Gastrocnemius medialis (tissue), 4 donors: ENCODE measurements at regions not wholly inside any gene's neighbourhood (a gene's known extent, or its start where the extent isn't known, plus 50 kb on each side); places are given as distances from the start of the nearest gene placed in this dataset.
A peak's percentile ranks its signal among the peaks of the same experiment; 100 is the strongest.
"Not testable (repeated sequence)": the region's sequence is repeated elsewhere in the genome, so short reads cannot be mapped to it uniquely, and the experiment has no call there.

Experiments used
- ATAC-seq, 2 donors: fragments of 150-250 bp; one replicate each; pipeline ENCODE4 v1.9.1; 2016
- DNase-seq, 2 donors: peaks; one replicate each; pipeline ENCODE4 v3.0.0-alpha.2; 2019
- H3K27ac ChIP-seq, 4 donors: fragments of 200-600 bp; sonication (generic); 1 replicate in 1 of 4; 2 replicates in 3 of 4; pipeline ENCODE4 v1.5.1; 2016 to 2018; ENCODE audit warnings: mild to moderate bottlenecking in 2 of 4, moderate library complexity in 1 of 4
- H3K27me3 ChIP-seq, 3 donors: fragments of 200-600 bp; sonication (generic) in 2 of 3; 1 replicate in 1 of 3; 2 replicates in 2 of 3; pipeline versions ENCODE4 v1.5.1 to v1.6.0; 2016 to 2019; ENCODE audit warnings: mild to moderate bottlenecking in 1 of 3, moderate library complexity in 1 of 3
- H3K36me3 ChIP-seq, 2 donors: fragments of 200-600 bp; sonication (generic) in 1 of 2; one replicate each; pipeline ENCODE4 v1.5.1; 2017 to 2018
- H3K4me1 ChIP-seq, 2 donors: fragments of 200-600 bp; sonication (generic) in 1 of 2; one replicate each; pipeline ENCODE4 v1.5.1; 2016 to 2017; ENCODE audit warnings: mild to moderate bottlenecking in 2 of 2
- H3K4me3 ChIP-seq, 4 donors: fragments of 200-600 bp; sonication (generic) in 3 of 4; 1 replicate in 1 of 4; 2 replicates in 3 of 4; pipeline ENCODE4 v1.5.1; 2016 to 2019; ENCODE audit warnings: mild to moderate bottlenecking in 2 of 4
- H3K9me3 ChIP-seq, 3 donors: fragments of 200-600 bp; sonication (generic) in 2 of 3; 1 replicate in 1 of 3; 2 replicates in 2 of 3; pipeline ENCODE4 v1.5.1; 2016 to 2019
- in situ Hi-C, 4 donors: fragments of 200-750 bp; cut with MboI; loops; one replicate each; pipeline versions ENCODE4 v1.15.0 to v1.8.0; 2017; ENCODE audit warnings: low sequenced_read_pairs in 4 of 4
- intact Hi-C: fragments of 100-400 bp; cut with DNase I; formaldehyde crosslinking; loops from one replicate; pipeline ENCODE4 v1.15.1; 2023; ENCODE audit warnings: low total_unique reads

DNA sequence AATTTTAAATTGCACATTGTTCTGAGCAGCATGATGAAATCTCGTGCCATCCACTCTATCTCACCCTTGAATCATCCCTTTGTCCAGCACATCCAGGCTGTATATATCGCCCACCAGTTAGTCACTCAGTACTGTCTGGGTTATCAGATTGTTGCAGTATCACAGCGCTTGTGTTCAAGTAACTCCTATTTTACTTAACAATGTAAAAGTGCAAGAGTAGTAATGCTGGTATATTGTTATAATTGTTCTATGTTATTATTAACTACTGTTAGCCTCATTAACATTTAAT lies 82.8 kb upstream of the NBPF26 start:
- H3K27me3 ChIP-seq, H3K4me1 ChIP-seq, H3K4me3 ChIP-seq, H3K9me3 ChIP-seq, in situ Hi-C loops, DNase-seq, intact Hi-C loops, H3K27ac ChIP-seq, ATAC-seq, H3K36me3 ChIP-seq: not testable (repeated sequence)

DNA sequence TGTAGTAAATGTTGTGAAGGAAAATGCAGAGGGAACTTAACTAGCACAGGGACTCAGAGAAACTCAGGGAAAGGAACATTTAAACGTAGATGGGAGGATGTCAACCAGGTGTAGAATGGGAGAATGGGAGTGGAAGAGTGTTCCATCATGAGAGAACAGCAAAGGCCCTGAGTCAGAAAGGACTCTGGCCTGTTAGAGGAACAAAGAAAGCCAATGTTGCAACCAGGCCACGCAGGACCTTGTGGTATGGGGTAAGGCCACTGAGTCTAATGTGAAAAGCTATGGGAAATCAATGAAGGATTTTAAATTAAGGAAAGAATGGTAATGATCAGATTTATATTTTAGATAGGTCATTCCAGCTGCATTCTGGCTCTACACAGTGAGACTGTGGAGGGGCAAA lies 76.6 kb upstream of the NBPF26 start:
- in situ Hi-C loops, H3K27me3 ChIP-seq, H3K4me1 ChIP-seq, H3K4me3 ChIP-seq, H3K9me3 ChIP-seq, H3K36me3 ChIP-seq, ATAC-seq, H3K27ac ChIP-seq, DNase-seq, intact Hi-C loops: not testable (repeated sequence)

DNA sequence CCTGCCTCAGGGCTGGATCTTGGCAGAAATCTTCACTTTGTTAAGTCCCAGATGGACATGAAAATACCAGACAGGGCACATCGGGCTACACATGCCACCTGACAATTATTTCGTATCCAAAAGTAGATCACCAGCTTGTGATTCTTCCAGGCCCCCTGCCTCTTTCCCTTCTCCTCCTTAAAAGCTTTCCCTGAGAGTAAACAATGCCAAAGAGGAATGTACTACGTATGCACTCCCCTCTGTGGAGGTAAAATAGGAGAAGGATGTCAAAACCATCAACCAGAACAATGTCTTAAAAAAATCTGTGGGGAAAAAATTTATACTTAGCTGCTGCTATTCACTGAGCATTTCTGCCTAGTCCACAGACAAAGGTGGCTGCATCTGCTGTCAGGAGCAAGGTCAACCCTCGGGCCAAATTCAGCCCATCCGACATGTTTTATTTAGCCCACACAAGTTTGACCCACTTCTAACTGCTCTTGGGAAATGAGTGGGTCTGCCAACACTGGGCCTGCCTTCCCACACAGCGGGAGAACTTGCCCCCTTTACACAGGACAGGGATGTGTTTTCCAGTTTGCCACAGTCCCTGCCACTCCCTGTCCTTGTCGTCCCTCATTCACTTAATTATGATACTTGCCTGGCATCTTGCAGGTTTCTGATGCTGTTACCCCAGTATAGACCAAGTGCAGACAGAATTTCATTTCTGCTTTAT lies 74.7 kb upstream of the NBPF26 start:
- H3K9me3 ChIP-seq, in situ Hi-C loops, H3K27me3 ChIP-seq, H3K36me3 ChIP-seq, DNase-seq, intact Hi-C loops, H3K4me3 ChIP-seq, H3K4me1 ChIP-seq, H3K27ac ChIP-seq: not testable (repeated sequence)
- ATAC-seq, result peak in 1 of 2 donors; percentile 70

DNA sequence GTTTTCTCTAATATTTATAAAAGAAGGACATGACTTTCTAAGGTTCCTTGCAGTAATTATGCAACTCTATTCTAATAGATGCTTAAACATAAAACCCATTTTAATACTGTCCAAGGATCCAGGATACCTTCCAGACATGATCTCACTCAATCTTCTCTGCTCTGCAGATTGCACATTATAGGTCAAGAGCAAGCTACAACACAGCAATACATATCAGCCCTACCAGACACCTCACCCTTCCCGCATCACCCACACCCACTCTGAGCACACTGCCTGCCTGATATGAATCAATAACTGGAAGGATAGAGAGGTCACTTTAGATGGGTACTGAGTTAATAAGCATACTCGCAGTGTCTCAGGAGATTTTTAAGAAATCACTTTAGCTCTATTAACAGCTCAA lies 74.0 kb upstream of the NBPF26 start:
- H3K4me3 ChIP-seq, H3K27me3 ChIP-seq, intact Hi-C loops, H3K27ac ChIP-seq, DNase-seq, H3K4me1 ChIP-seq, H3K9me3 ChIP-seq, H3K36me3 ChIP-seq, in situ Hi-C loops: not testable (repeated sequence)
- ATAC-seq, result peak in 1 of 2 donors; percentile 28

DNA sequence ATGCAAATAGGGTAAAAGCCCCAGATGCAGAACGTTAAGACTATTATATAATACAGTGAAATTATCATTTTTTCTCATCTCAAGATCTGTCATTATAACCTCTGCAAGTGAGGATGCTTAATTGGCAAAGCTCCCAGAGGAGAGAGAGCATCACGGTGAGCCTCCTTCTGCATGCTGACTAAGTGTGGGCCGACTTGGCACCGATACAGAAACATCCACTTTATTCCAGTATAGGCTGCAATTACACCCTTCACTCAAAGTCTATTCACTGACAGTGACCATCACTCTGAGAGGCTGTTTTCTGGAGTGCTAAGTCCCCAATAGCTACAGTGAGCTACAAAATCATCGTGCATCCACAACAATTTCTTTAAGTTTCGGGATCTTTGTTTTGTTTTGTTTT lies 69.6 kb upstream of the NBPF26 start:
- H3K27ac ChIP-seq, H3K4me1 ChIP-seq, H3K4me3 ChIP-seq, DNase-seq, H3K27me3 ChIP-seq, H3K9me3 ChIP-seq, H3K36me3 ChIP-seq, in situ Hi-C loops, intact Hi-C loops, ATAC-seq: not testable (repeated sequence)

DNA sequence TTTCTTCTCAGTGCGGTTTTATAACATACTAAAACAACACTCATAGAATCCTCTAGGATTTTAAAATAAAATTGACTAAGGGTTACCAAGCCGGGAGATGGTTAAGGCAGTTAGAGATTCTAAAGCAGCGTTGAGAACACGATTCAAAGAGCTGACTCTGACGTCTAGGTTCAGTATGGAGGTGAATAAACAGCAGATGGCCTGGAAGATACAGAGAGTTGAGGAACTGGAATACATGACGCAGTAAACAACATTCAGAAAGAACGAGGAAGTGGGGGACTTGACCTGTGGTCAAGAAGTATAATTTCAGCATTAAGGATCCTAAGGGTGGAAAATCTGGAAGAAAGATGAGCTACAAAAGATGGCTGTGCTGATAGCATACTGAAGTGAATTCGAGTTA lies 68.4 kb upstream of the NBPF26 start:
- intact Hi-C loops, in situ Hi-C loops, H3K27ac ChIP-seq, DNase-seq, H3K4me3 ChIP-seq, H3K27me3 ChIP-seq, H3K9me3 ChIP-seq, H3K36me3 ChIP-seq, H3K4me1 ChIP-seq, ATAC-seq: not testable (repeated sequence)

DNA sequence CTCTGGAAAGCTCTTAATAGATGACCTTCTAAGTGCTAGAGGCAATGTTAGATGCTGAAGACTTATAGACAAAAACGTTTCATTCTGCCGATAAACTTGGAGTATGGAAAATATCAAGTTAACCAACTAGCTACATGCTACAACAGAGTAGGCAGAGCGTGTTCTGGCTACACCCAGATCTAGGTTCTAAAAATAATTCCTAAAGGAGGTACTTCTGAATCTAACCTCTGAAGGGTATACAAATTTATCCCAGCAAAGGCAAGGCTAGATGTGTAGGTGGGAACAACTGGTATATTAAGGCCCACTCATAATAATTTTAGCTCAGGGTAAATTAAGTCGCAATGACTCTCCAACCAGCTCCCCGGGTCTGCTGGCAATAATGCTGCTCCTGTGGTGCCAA lies 67.6 kb upstream of the NBPF26 start:
- H3K4me1 ChIP-seq, H3K9me3 ChIP-seq, intact Hi-C loops, DNase-seq, H3K36me3 ChIP-seq, H3K27me3 ChIP-seq, H3K27ac ChIP-seq, H3K4me3 ChIP-seq, in situ Hi-C loops: not testable (repeated sequence)
- ATAC-seq, result peak in 1 of 2 donors; percentile 67

DNA sequence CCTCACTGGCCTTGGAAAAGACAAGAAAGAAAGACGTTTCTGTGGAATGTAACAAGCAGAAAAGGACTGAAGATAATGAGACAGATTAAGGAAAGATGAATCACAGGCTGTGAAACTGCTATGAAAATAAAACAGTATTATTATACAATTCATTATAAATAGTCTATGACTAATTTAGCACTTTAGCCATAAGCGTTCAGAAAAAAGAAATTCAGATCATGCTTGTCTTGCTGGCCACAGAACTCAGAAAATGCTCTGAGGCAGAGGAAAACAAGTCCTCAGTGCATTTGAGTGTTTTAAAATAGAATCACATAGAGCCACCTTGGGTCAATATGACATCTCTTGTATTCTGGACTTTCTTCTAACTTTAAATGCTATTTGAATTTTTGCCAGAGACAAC lies 65.9 kb upstream of the NBPF26 start:
- H3K4me3 ChIP-seq, H3K4me1 ChIP-seq, DNase-seq, H3K27ac ChIP-seq, in situ Hi-C loops, H3K36me3 ChIP-seq, H3K27me3 ChIP-seq, H3K9me3 ChIP-seq, intact Hi-C loops: not testable (repeated sequence)
- ATAC-seq, result peak; percentile 73 to 87

DNA sequence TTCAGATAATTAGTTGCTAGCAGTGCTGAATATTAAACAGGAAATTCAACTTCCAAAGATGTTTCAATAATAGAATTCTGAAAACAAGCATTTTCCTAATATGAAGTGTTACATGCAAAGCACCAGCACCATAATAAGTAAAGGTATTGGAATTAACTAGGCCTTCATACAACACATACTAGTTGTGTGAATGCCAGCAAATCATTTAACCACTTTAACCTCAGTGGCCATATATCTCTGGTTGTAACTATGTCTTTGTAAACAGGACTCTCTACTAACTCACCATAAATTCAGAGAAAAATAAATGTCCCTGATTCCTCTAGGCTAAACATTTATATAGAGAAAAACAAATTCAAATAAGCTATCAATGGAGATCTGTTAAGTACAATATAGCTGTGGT lies 65.1 kb upstream of the NBPF26 start:
- H3K27ac ChIP-seq, H3K4me1 ChIP-seq, intact Hi-C loops, ATAC-seq, H3K27me3 ChIP-seq, DNase-seq, H3K4me3 ChIP-seq, in situ Hi-C loops, H3K36me3 ChIP-seq, H3K9me3 ChIP-seq: not testable (repeated sequence)

DNA sequence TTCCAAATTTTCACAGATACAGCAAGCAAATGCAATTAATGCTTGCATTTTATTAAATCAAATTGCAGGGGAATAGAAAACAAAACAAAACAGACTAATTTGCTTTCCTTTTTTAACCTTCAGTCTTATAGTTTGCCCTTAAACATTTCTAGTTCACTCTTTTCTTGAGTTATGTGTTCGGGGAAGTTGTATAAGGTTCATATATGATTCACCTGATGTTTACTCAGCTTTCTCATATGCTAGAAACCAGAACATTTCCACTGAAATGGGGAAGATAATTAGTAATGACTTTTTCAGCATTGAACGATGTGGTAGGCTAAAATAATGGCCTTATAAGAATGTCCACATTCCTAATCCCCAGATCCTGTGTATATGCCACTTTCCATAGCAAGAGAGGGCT lies 64.6 kb upstream of the NBPF26 start:
- H3K36me3 ChIP-seq, in situ Hi-C loops, H3K27ac ChIP-seq, H3K4me1 ChIP-seq, intact Hi-C loops, H3K9me3 ChIP-seq, H3K27me3 ChIP-seq, DNase-seq, ATAC-seq, H3K4me3 ChIP-seq: not testable (repeated sequence)

DNA sequence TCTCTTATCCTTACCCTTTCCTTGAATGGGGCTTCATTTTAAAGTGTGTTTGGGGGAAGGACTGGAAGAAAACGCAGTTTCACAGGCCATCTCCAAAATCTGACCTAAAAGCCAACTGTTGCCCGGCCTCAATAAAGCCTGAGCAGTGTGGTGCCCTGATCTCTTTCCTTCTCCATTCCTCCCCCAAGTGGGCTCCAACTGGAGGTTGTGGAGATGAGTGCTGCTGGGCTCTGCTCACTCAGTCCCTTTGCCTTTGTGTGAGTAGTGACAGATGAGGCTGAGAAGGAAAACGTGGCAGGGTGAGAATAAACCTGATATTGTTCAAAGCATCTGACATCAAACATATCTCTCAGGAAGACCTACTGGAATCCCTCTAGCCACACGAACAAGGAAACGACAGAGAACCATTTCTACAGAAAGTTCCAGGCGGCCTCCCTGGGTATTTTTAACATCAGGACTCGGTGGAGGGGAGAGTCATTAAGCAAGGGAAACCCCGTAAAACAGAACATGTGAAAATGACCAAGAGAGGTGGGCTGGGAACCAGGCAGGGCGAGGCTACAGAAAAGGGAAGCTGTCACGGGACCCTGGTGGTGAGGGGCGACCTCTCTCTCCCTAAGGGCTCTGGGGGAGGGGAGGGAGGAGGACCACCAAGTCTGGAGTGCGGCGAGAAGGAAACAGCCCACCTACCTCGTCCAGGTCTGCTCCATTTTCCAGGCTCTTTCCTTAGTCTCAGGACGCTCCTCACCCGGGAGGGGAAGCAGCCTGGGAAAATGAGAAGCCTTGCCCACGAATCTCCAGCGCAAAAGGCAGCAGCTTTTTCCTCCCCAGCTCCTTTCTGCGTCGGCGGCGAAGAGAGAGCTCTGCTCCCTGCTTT lies 59.1 kb upstream of the NBPF26 start:
- intact Hi-C loops, DNase-seq, H3K9me3 ChIP-seq, H3K36me3 ChIP-seq, in situ Hi-C loops, H3K27me3 ChIP-seq, H3K4me1 ChIP-seq: not testable (repeated sequence)
- Histone ChIP-seq H3K4me3 (peak overlapping the region in 1 of 4 donors; percentile 59), H3K27ac (peak overlapping the region in 2 of 4 donors; percentile 68 to 83)
- ATAC-seq, result peak; percentile 38 to 64
